Ovary (tissue), 3 donors: ENCODE measurements at regions not wholly inside any gene's neighbourhood (a gene's known extent, or its start where the extent isn't known, plus 50 kb on each side); places are given as distances from the start of the nearest gene placed in this dataset.

Experiments
- CTCF ChIP-seq, 3 donors: fragments of 450-650 bp in 2 of 3; fragments of 200-600 bp in 1 of 3; IDR thresholded peaks; one replicate each; pipeline versions ENCODE4 v1.5.1 to v1.8.0; 2016 to 2022; ENCODE audit warnings: antibody characterized with exemption in 3 of 3, mild to moderate bottlenecking in 1 of 3
- EP300 ChIP-seq: sonication (generic); formaldehyde crosslinking; IDR thresholded peaks from one replicate; pipeline ENCODE4 v1.6.1; 2017; ENCODE audit warnings: antibody characterized with exemption
- POLR2A ChIP-seq: fragments of 450-650 bp; IDR thresholded peaks from one replicate; pipeline ENCODE4 v1.6.1; 2017; ENCODE audit warnings: antibody characterized with exemption, mild to moderate bottlenecking, moderate library complexity
- donor health status: DM: no; HTN: no; CAD: no.

- TF ChIP-seq CTCF (IDR thresholded peaks at IDR 0.05), result no peak
- no peak for TF ChIP-seq POLR2A
- no peak for TF ChIP-seq EP300
Observed at GRCh38 chrY:19590235-19590634, 154.3 kb downstream of the KDM5D start.
